NCI-H510A (cell line): ENCODE measurements at regions not wholly inside any gene's neighbourhood (a gene's known extent, or its start where the extent isn't known, plus 50 kb on each side); places are given as distances from the start of the nearest gene placed in this dataset.
"Not testable (repeated sequence)": the region's sequence is repeated elsewhere in the genome, so short reads cannot be mapped to it uniquely, and the experiment has no call there.

Source experiments
- DNase-seq: peaks from one replicate; lab custom pipeline; 2025; lab: John Stamatoyannopoulos, UW

GRCh38 chr6:78231002-78231401 lies 578.2 kb downstream of the MEI4 start:
- DNase-seq: no peak

GRCh38 chr6:78243519-78243918 lies 590.7 kb downstream of the MEI4 start:
- DNase-seq: no peak

- DNase-seq: no peak
Measured at GRCh38 chr6:78251931-78252330, 599.1 kb downstream of the MEI4 start.

- DNase-seq: no peak
Measured at GRCh38 chr6:78253618-78254017, 600.8 kb downstream of the MEI4 start.

- no peak for DNase-seq
Measured at GRCh38 chr6:78259935-78260334, 607.1 kb downstream of the MEI4 start.

GRCh38 chr6:78260427-78260826 lies 606.9 kb upstream of the IRAK1BP1 start:
- not testable (repeated sequence) for DNase-seq

GRCh38 chr6:78268591-78269452 lies 598.5 kb upstream of the IRAK1BP1 start:
- DNase-seq: no peak

- no peak for DNase-seq
Measured at GRCh38 chr6:78300885-78301284, 566.5 kb upstream of the IRAK1BP1 start.

- DNase-seq: no peak
Measured at GRCh38 chr6:78302411-78302810, 564.9 kb upstream of the IRAK1BP1 start.

- DNase-seq: no peak
Measured at GRCh38 chr6:78308025-78308424, 559.3 kb upstream of the IRAK1BP1 start.

- no peak for DNase-seq
Measured at GRCh38 chr6:78322068-78322845, 545.1 kb upstream of the IRAK1BP1 start.

GRCh38 chr6:78324213-78324612 lies 543.1 kb upstream of the IRAK1BP1 start:
- DNase-seq: no peak

- no peak for DNase-seq
Measured at GRCh38 chr6:78340755-78341154, 526.6 kb upstream of the IRAK1BP1 start.

GRCh38 chr6:78345882-78346281 lies 521.5 kb upstream of the IRAK1BP1 start:
- no peak for DNase-seq

- DNase-seq: no peak
Measured at GRCh38 chr6:78347191-78347916, 520.0 kb upstream of the IRAK1BP1 start.

GRCh38 chr6:78353040-78353439 lies 514.3 kb upstream of the IRAK1BP1 start:
- DNase-seq: no peak

GRCh38 chr6:78363688-78364087 lies 503.7 kb upstream of the IRAK1BP1 start:
- no peak for DNase-seq

- DNase-seq: no peak
Measured at GRCh38 chr6:78365473-78365872, 501.9 kb upstream of the IRAK1BP1 start.

- no peak for DNase-seq
Measured at GRCh38 chr6:78377056-78377455, 490.3 kb upstream of the IRAK1BP1 start.

GRCh38 chr6:78379982-78380381 lies 487.4 kb upstream of the IRAK1BP1 start:
- no peak for DNase-seq

GRCh38 chr6:78380541-78380940 lies 486.8 kb upstream of the IRAK1BP1 start:
- DNase-seq: no peak

GRCh38 chr6:78383968-78384367 lies 483.4 kb upstream of the IRAK1BP1 start:
- DNase-seq: no peak

GRCh38 chr6:78386854-78387253 lies 480.5 kb upstream of the IRAK1BP1 start:
- DNase-seq: not testable (repeated sequence)
